Panc1 (cell line): ENCODE measurements at regions not wholly inside any gene's neighbourhood (a gene's known extent, or its start where the extent isn't known, plus 50 kb on each side); places are given as distances from the start of the nearest gene placed in this dataset.

Experiments used
- ATAC-seq: fragments of 200-7000 bp; cut with Tn5 transposase; 2 replicates; pipeline ENCODE4 v1.9.1; 2020; ENCODE audit warnings: mild to moderate bottlenecking, moderate library complexity
- BruUV-seq: library from RNA; stranded (reverse); fragments of 400-500 nt; replicated peaks from 2 replicates; lab custom pipeline; 2021; lab: Mats Ljungman, UMichigan
- CTCF ChIA-PET: fragments of 300-600 bp; sonication (Branson Sonifier 250); formaldehyde crosslinking; loops from one replicate; lab custom pipeline; 2022; ENCODE audit warnings: antibody characterized with exemption; lab: Charles Lee
- POLR2A ChIA-PET: fragments of 300-600 bp; sonication (Branson Sonifier 250); formaldehyde crosslinking; loops from one replicate; lab custom pipeline; 2022; ENCODE audit warnings: antibody characterized with exemption; lab: Charles Lee
- DNase-seq: peaks from one replicate; pipeline ENCODE4 v3.0.0-alpha.2; 2010; ENCODE audit warnings: low read depth, low spot score
- H3K27ac ChIP-seq: 2 replicates; pipeline ENCODE4 v1.5.1; 2011; ENCODE audit warnings: mild to moderate bottlenecking, low read length, inconsistent platforms
- H3K27me3 ChIP-seq: fragments of 200-500 bp; sonication (Bioruptor generic); 2 replicates; pipeline ENCODE4 v1.6.0; 2014; ENCODE audit warnings: low read length, inconsistent platforms; ENCODE audit not compliant: control insufficient read depth, insufficient read depth
- H3K36me3 ChIP-seq: fragments of 200-500 bp; sonication (Bioruptor generic); 2 replicates; pipeline ENCODE4 v1.5.1; 2014; ENCODE audit warnings: inconsistent platforms, mild to moderate bottlenecking, low read length, moderate library complexity; ENCODE audit not compliant: control insufficient read depth, insufficient read depth
- H3K4me1 ChIP-seq: 2 replicates; pipeline ENCODE4 v1.5.1; 2011; ENCODE audit warnings: inconsistent platforms, mild to moderate bottlenecking, low read length, moderate library complexity; ENCODE audit not compliant: control insufficient read depth, insufficient read depth
- H3K4me3 ChIP-seq, 2 experiments: 2 replicates each; pipeline ENCODE4 v1.5.1; 2011 to 2012; ENCODE audit warnings: low read depth in 2 of 2, low read length in 2 of 2, mild to moderate bottlenecking in 2 of 2, inconsistent platforms in 1 of 2, moderate library complexity in 1 of 2
- H3K9me3 ChIP-seq: fragments of 200-500 bp; sonication (Bioruptor generic); 2 replicates; pipeline ENCODE4 v1.5.1; 2014; ENCODE audit warnings: low read depth, mild to moderate bottlenecking, inconsistent platforms, low read length, moderate library complexity; ENCODE audit not compliant: control insufficient read depth, insufficient read depth
- CTCF ChIP-seq: fragments of 450-650 bp; IDR thresholded peaks from 2 replicates; pipeline ENCODE4 v1.5.1; 2017; ENCODE audit warnings: mild to moderate bottlenecking
- POLR2AphosphoS5 ChIP-seq: IDR thresholded peaks from 2 replicates; pipeline ENCODE4 v1.6.1; 2012; ENCODE audit warnings: mild to moderate bottlenecking, low read depth, low read length, moderate library complexity
- REST ChIP-seq, 2 experiments: IDR thresholded peaks; 2 replicates each; pipeline ENCODE4 v1.6.1; 2011 to 2012; ENCODE audit warnings: low read depth in 2 of 2, control low read depth in 1 of 2, low read length in 1 of 2, mild to moderate bottlenecking in 1 of 2, moderate library complexity in 1 of 2; ENCODE audit not compliant: insufficient read depth in 1 of 2
- SIN3A ChIP-seq: IDR thresholded peaks from 2 replicates; pipeline ENCODE4 v1.6.1; 2012; ENCODE audit warnings: low read depth, mild to moderate bottlenecking, low read length, moderate library complexity, borderline replicate concordance; ENCODE audit not compliant: insufficient read depth
- TCF7L2 ChIP-seq: IDR thresholded peaks from 2 replicates; pipeline ENCODE4 v1.6.1; 2011; ENCODE audit warnings: mild to moderate bottlenecking, low read depth, low read length, inconsistent platforms
- in situ Hi-C: cut with HindIII; loops from 2 replicates; pipeline ENCODE4 v1.10.0; 2016; ENCODE audit warnings: low sequenced_read_pairs, low pct_unique_long_range_greater_than_20kb
- intact Hi-C: fragments of 100-400 bp; cut with micrococcal nuclease; formaldehyde crosslinking; loops from one replicate; pipeline ENCODE4 v1.10.0; 2022; ENCODE audit not compliant: unreplicated experiment

GRCh38 chr21:43357715-43358430 lies 69.1 kb downstream of the SIK1 start:
- ATAC-seq (no peak), DNase-seq (no peak)
- H3K4me1 ChIP-seq: no peaks in the 10 kb centered on the region
- ChIA-PET CTCF (no interaction called here), POLR2A (interaction anchor here (0.7 kb wide), 1 partner anchor 8 kb away, joined by 6 read pairs; no protein-coding TSS in a partner anchor)
- no peak for TF ChIP-seq REST (IDR thresholded peaks at IDR 0.05; ENCODE audit: insufficient read depth in 1 of 2, low read depth in 2 of 2, low read length in 1 of 2)
- no peak for TF ChIP-seq CTCF
- TF ChIP-seq SIN3A: no peak
- TF ChIP-seq TCF7L2: no peak
- no peak for TF ChIP-seq POLR2AphosphoS5
- intact Hi-C loops: no loop called here
- H3K4me3 ChIP-seq: no peak overlapping the region
- no peak overlapping the region for H3K27ac ChIP-seq
- in situ Hi-C loops: no loop called here
- H3K9me3 ChIP-seq: no peaks in the 10 kb centered on the region
- H3K36me3 ChIP-seq: no peaks in the 10 kb centered on the region
- BruUV-seq: no TSS peak
- no peaks in the 10 kb centered on the region for H3K27me3 ChIP-seq

- H3K27me3 ChIP-seq: no peaks in the 10 kb centered on the region
- CTCF ChIA-PET: no interaction called here
- H3K36me3 ChIP-seq: no peaks in the 10 kb centered on the region
- POLR2A ChIA-PET: no interaction called here
- H3K4me1 ChIP-seq: no peaks in the 10 kb centered on the region
- in situ Hi-C loops: no loop called here
- DNase-seq: no peak
- BruUV-seq: no TSS peak
- no peak overlapping the region for H3K27ac ChIP-seq
- H3K9me3 ChIP-seq: no peaks in the 10 kb centered on the region
- no peak overlapping the region for H3K4me3 ChIP-seq
- intact Hi-C loops: no loop called here
- ATAC-seq: peak; percentile 74
- no peak for TF ChIP-seq CTCF
These were observed 71.0 kb downstream of the SIK1 start for GRCh38 chr21:43355925-43356289.
